ENCODE measurements at regions not wholly inside any gene's neighbourhood (a gene's known extent, or its start where the extent isn't known, plus 50 kb on each side); places are given as distances from the start of the nearest gene placed in this dataset.

GRCh38 chr2:161042990-161043625 lies 117.1 kb upstream of the TANK start:
- no peak overlapping the region for H3K27ac ChIP-seq (ENCODE audit: low read depth in 2 of 2, low read length in 1 of 2)
- H3F3A ChIP-seq (replicated peaks; ENCODE audit: insufficient read depth) = no peaks in the 10 kb centered on the region
- no peaks in the 10 kb centered on the region for H3K4me1 ChIP-seq (ENCODE audit: control insufficient read depth in 1 of 2, insufficient read depth in 2 of 2, low read depth in 1 of 2, low read length in 1 of 2)
- H3K27me3 ChIP-seq (ENCODE audit: insufficient read depth) = no peaks in the 10 kb centered on the region; the same call in 1 of the 2 replicates
- H3K79me2 ChIP-seq (ENCODE audit: insufficient read depth) = no peaks in the 10 kb centered on the region
- no peaks in the 10 kb centered on the region for H3K9me3 ChIP-seq
- no peaks in the 10 kb centered on the region for H3K9me2 ChIP-seq
- CTCF ChIA-PET = interaction anchor here (0.9 to 1.6 kb wide), 2 partner anchors 20 to 21 kb away, joined by 3 read pairs; no protein-coding TSS in a partner anchor
- H2AFZ ChIP-seq (ENCODE audit: low read depth) = no peak overlapping the region
- POLR2A ChIA-PET = no interaction called here
- TF ChIP-seq EZH2phosphoT487 (IDR thresholded peaks at IDR 0.05; ENCODE audit: borderline replicate concordance, low read depth) (no peak), ELF1 (IDR thresholded peaks at IDR 0.05) (no peak), TAF1 (IDR thresholded peaks at IDR 0.05; ENCODE audit: borderline replicate concordance, low read depth, low read length) (no peak), SMC3 (IDR thresholded peaks at IDR 0.05; ENCODE audit: low read depth, low read length) (no peak), RCOR1 (IDR thresholded peaks at IDR 0.05; ENCODE audit: low read length) (no peak), JUND (IDR thresholded peaks at IDR 0.05) (no peak), CHD2 (IDR thresholded peaks at IDR 0.05; ENCODE audit: low read length, partially characterized antibody) (no peak), YY1 (IDR thresholded peaks at IDR 0.05; ENCODE audit: low read depth) (no peak), USF2 (IDR thresholded peaks at IDR 0.05; ENCODE audit: borderline replicate concordance, low read depth, low read length) (no peak), ZBTB33 (IDR thresholded peaks at IDR 0.05; ENCODE audit: borderline replicate concordance, low read depth) (no peak), FOSL2 (IDR thresholded peaks at IDR 0.05; ENCODE audit: borderline replicate concordance, low read depth) (no peak), GABPA (IDR thresholded peaks at IDR 0.05; ENCODE audit: low read depth) (no peak)
- H3K36me3 ChIP-seq (replicated peaks in 1 of 2; ENCODE audit: control insufficient read depth in 1 of 2, insufficient read depth in 2 of 2, low read length in 1 of 2) = no peaks in the 10 kb centered on the region
- no peak overlapping the region for H3K9ac ChIP-seq
- H4K20me1 ChIP-seq (ENCODE audit: insufficient read depth) = no peaks in the 10 kb centered on the region
- H3K4me2 ChIP-seq = no peak overlapping the region
- 50% methylated on average over 2 of the region's 2 CpGs for whole genome bisulfite sequencing (ENCODE audit: low lambda C conversion rate)
- no peak overlapping the region for H3K4me3 ChIP-seq (ENCODE audit: low read depth in 2 of 2, low read length in 1 of 2)
- no peak for DNase-seq

GRCh38 chr2:161044095-161044865 lies 115.9 kb upstream of the TANK start:
- 66% methylated on average over 6 of the region's 6 CpGs for whole genome bisulfite sequencing (ENCODE audit: low lambda C conversion rate)
- no peaks in the 10 kb centered on the region for H3K79me2 ChIP-seq (ENCODE audit: insufficient read depth)

More at GRCh38 chr2:161044095-161044865, 115.9 kb upstream of the TANK start:
- Histone ChIP-seq H2AFZ (ENCODE audit: low read depth) (no peak overlapping the region), H3K9me2 (no peaks in the 10 kb centered on the region), H3K4me2 (no peak overlapping the region), H3K36me3 (replicated peaks in 1 of 2; ENCODE audit: control insufficient read depth in 1 of 2, insufficient read depth in 2 of 2, low read length in 1 of 2) (no peaks in the 10 kb centered on the region), H3F3A (replicated peaks; ENCODE audit: insufficient read depth) (no peaks in the 10 kb centered on the region), H3K27me3 (ENCODE audit: insufficient read depth) (peaks cover 2% of the 10 kb centered on the region; the same call in 1 of the 2 replicates), H4K20me1 (ENCODE audit: insufficient read depth) (no peaks in the 10 kb centered on the region), H3K9ac (no peak overlapping the region), H3K27ac (ENCODE audit: low read depth in 2 of 2, low read length in 1 of 2) (no peak overlapping the region), H3K4me3 (ENCODE audit: low read depth in 2 of 2, low read length in 1 of 2) (no peak overlapping the region), H3K4me1 (ENCODE audit: control insufficient read depth in 1 of 2, insufficient read depth in 2 of 2, low read depth in 1 of 2, low read length in 1 of 2) (no peaks in the 10 kb centered on the region), H3K9me3 (no peaks in the 10 kb centered on the region)
- no peak for TF ChIP-seq USF1 (IDR thresholded peaks at IDR 0.05; ENCODE audit: borderline replicate concordance, low read depth)
- no peak for TF ChIP-seq TAF1 (IDR thresholded peaks at IDR 0.05; ENCODE audit: borderline replicate concordance, low read depth, low read length)
- TF ChIP-seq MEF2A (IDR thresholded peaks at IDR 0.05; ENCODE audit: borderline replicate concordance, low read depth) = no peak
- no peak for TF ChIP-seq EP300 (IDR thresholded peaks at IDR 0.05; ENCODE audit: borderline replicate concordance in 1 of 2, low read depth in 1 of 2, low read length in 1 of 2)
- no peak for TF ChIP-seq RFX5 (IDR thresholded peaks at IDR 0.05; ENCODE audit: low read length)
- TF ChIP-seq FOSL2 (IDR thresholded peaks at IDR 0.05; ENCODE audit: borderline replicate concordance, low read depth) = no peak
- no peak for TF ChIP-seq PBX3 (IDR thresholded peaks at IDR 0.05)
- no peak for TF ChIP-seq NRF1 (IDR thresholded peaks at IDR 0.05; ENCODE audit: low read depth, low read length)
- ChIA-PET POLR2A (no interaction called here), CTCF (interaction anchor here (1.2 to 1.6 kb wide), 2 partner anchors 15 to 19 kb away, joined by 3 read pairs; no protein-coding TSS in a partner anchor)
- no peak for DNase-seq

All from SK-N-SH (cell line).